Thyroid gland (tissue), 4 donors: ENCODE measurements at regions not wholly inside any gene's neighbourhood (a gene's known extent, or its start where the extent isn't known, plus 50 kb on each side); places are given as distances from the start of the nearest gene placed in this dataset.

Source experiments
- POLR2A ChIP-seq, 2 donors: fragments of 450-650 bp; IDR thresholded peaks; one replicate each; pipeline ENCODE4 v1.6.1; 2017; ENCODE audit warnings: antibody characterized with exemption in 2 of 2, mild to moderate bottlenecking in 2 of 2, moderate library complexity in 1 of 2
- TF ChIP-seq, protein P1 (sequence below), 6 experiments: fragments of 200-600 bp in 3 of 6; fragments of 450-650 bp in 3 of 6; sonication (generic) in 3 of 6; IDR thresholded peaks; one replicate each; pipeline ENCODE4 v1.5.1; 2016 to 2019; ENCODE audit warnings: antibody characterized with exemption in 6 of 6, mild to moderate bottlenecking in 2 of 6, inconsistent platforms in 1 of 6, moderate library complexity in 1 of 6

DNA sequence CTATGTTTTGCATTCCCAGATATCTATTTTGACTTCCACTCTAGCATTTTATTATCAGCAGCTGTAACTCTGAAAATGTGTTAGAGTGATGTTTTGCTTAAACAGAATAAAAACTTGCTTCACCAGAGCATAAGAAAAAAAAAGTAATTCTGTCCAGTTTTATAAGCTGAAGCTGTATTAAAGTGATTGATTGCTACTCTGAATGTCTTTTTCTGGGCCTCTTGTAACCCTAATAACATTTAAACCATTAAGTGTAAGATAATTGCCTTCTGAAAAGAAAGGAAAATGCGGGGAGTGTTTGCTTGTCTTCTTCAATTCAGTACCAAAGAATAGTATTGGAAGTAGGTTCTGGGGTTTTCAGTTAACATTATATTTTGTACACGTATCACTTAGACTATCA, 57.9 kb upstream of the UBE2E1 start:
- TF ChIP-seq, protein P1, sequence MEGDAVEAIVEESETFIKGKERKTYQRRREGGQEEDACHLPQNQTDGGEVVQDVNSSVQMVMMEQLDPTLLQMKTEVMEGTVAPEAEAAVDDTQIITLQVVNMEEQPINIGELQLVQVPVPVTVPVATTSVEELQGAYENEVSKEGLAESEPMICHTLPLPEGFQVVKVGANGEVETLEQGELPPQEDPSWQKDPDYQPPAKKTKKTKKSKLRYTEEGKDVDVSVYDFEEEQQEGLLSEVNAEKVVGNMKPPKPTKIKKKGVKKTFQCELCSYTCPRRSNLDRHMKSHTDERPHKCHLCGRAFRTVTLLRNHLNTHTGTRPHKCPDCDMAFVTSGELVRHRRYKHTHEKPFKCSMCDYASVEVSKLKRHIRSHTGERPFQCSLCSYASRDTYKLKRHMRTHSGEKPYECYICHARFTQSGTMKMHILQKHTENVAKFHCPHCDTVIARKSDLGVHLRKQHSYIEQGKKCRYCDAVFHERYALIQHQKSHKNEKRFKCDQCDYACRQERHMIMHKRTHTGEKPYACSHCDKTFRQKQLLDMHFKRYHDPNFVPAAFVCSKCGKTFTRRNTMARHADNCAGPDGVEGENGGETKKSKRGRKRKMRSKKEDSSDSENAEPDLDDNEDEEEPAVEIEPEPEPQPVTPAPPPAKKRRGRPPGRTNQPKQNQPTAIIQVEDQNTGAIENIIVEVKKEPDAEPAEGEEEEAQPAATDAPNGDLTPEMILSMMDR (IDR thresholded peaks at IDR 0.05) = no peak
- TF ChIP-seq POLR2A (IDR thresholded peaks at IDR 0.05) = no peak
